ENCODE measurements at regions not wholly inside any gene's neighbourhood (a gene's known extent, or its start where the extent isn't known, plus 50 kb on each side); places are given as distances from the start of the nearest gene placed in this dataset.

DNA sequence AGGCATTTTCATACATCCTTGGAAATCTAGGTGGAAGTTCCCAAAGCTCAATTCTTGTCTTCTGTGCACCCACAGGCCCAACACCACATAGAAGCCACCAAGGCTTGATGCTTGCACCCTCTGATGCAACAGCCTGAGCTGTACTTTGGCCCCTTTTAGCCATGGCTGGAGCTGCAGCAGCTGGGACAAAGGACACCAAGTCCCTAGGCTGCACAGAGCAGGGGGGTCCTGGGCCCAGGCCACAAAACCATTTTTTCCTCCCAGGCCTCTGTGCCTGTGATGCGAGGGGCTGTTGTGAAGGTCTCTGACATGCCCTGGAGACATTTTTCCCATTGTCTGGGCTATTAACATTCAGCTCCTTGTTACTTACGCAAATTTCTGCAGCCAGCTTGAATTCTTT, 124.0 kb upstream of the S100G start:
- H3K4me3 ChIP-seq: no peak overlapping the region
- H3K27me3 ChIP-seq: no peaks in the 10 kb centered on the region
- H3K4me1 ChIP-seq: no peaks in the 10 kb centered on the region
- intact Hi-C loops (cut with DNase I): no loop called here
- H3K36me3 ChIP-seq: no peaks in the 10 kb centered on the region
- H3K9me3 ChIP-seq: no peaks in the 10 kb centered on the region
- ATAC-seq (no peak), DNase-seq (no peak)
- TF ChIP-seq CTCF (IDR thresholded peaks at IDR 0.05): no peak
- no peak overlapping the region for H3K27ac ChIP-seq

DNA sequence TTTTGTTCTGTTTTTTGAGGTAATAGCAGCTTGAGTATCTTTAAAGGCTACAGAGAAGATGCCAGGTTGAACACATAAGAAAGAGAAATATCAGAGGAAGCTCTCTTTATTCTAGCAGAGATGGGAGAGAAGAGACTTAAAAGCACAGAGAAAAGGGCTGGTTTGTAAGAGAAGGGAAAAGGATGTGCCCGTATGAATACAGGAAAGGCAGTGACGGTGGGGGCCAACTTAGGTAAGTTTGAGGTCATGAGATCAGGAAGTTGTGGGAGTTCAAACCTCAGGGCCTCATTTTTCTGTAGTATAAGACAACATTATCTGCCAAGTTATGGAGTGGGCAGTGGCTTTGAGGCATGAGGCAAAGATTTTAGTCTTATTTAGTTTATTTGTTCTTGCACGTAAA, 121.3 kb upstream of the S100G start:
- intact Hi-C loops (cut with DNase I): no loop called here

More for the DNA sequence above, 121.3 kb upstream of the S100G start:
- no peak for TF ChIP-seq CTCF (IDR thresholded peaks at IDR 0.05)
- ATAC-seq (no peak), DNase-seq (no peak)
- H3K4me3 ChIP-seq: no peak overlapping the region
- H3K9me3 ChIP-seq: no peaks in the 10 kb centered on the region
- H3K36me3 ChIP-seq: no peaks in the 10 kb centered on the region
- H3K27ac ChIP-seq: no peak overlapping the region
- H3K27me3 ChIP-seq: no peaks in the 10 kb centered on the region
- H3K4me1 ChIP-seq: no peaks in the 10 kb centered on the region

Measured in left lung (tissue), 4 donors.